Lung (tissue), 11 donors: ENCODE measurements at regions not wholly inside any gene's neighbourhood (a gene's known extent, or its start where the extent isn't known, plus 50 kb on each side); places are given as distances from the start of the nearest gene placed in this dataset.
A peak's percentile ranks its signal among the peaks of the same experiment; 100 is the strongest.

ENCODE experiments used
- ATAC-seq: fragments of 200-7000 bp; cut with Tn5 transposase; one replicate; pipeline ENCODE4 v1.9.1; 2020; ENCODE audit warnings: moderate number of reproducible peaks; ENCODE audit not compliant: insufficient read depth, low FRiP score
- DNase-seq, 3 donors: peaks; one replicate each; pipeline ENCODE4 v3.0.0-alpha.2; 2013 to 2017
- H3K27ac ChIP-seq, 2 donors: one replicate each; pipeline ENCODE4 v1.5.1; 2013; ENCODE audit warnings: mild to moderate bottlenecking in 2 of 2, moderate library complexity in 2 of 2, control low read depth in 1 of 2, inconsistent platforms in 1 of 2, low read depth in 1 of 2, low read length in 1 of 2
- H3K27me3 ChIP-seq, 3 donors: one replicate each; pipeline ENCODE4 v1.5.1; 2013; ENCODE audit warnings: low read length in 2 of 3; ENCODE audit not compliant: control insufficient read depth in 3 of 3, insufficient read depth in 3 of 3
- H3K36me3 ChIP-seq, 4 donors: one replicate each; pipeline ENCODE4 v1.5.1; 2013; ENCODE audit warnings: low read length in 4 of 4, mild to moderate bottlenecking in 1 of 4, moderate library complexity in 1 of 4; ENCODE audit not compliant: control insufficient read depth in 4 of 4, insufficient read depth in 4 of 4
- H3K4me1 ChIP-seq, 5 donors: one replicate each; pipeline ENCODE4 v1.5.1; 2013; ENCODE audit warnings: low read length in 5 of 5, mild to moderate bottlenecking in 2 of 5, moderate library complexity in 1 of 5; ENCODE audit not compliant: control insufficient read depth in 5 of 5, insufficient read depth in 5 of 5
- H3K4me3 ChIP-seq: one replicate; pipeline ENCODE4 v1.5.1; 2013; ENCODE audit warnings: mild to moderate bottlenecking, control low read depth, moderate library complexity
- H3K9ac ChIP-seq, 2 donors: one replicate each; pipeline ENCODE4 v1.5.1; 2013; ENCODE audit warnings: low read length in 2 of 2, control low read depth in 1 of 2; ENCODE audit not compliant: insufficient read depth in 1 of 2
- H3K9me3 ChIP-seq, 4 donors: one replicate each; pipeline ENCODE4 v1.5.1; 2013; ENCODE audit warnings: low read length in 3 of 4, mild to moderate bottlenecking in 1 of 4, moderate library complexity in 1 of 4; ENCODE audit not compliant: control insufficient read depth in 4 of 4, insufficient read depth in 3 of 4
- CTCF ChIP-seq: IDR thresholded peaks from 2 replicates; pipeline ENCODE4 v1.5.1; 2012; ENCODE audit warnings: mild to moderate bottlenecking; ENCODE audit errors: control extremely low read depth, extremely low read depth
- WGBS, 2 donors: extraction: QIAGEN DNeasy Blood & Tissue Kit; methylation state at CpG; one replicate each; pipeline ENCODE4 v1.1.7; 2013; 5-methylcytosine and 5-hydroxymethylcytosine counted together
- donor health status: control.
- donor health status: control.
- donor health status: Bipolar disorder and iron deficiency.
- donor health status: healthy.
- donor health status: DM: yes; HTN: yes; CAD: no.

DNA sequence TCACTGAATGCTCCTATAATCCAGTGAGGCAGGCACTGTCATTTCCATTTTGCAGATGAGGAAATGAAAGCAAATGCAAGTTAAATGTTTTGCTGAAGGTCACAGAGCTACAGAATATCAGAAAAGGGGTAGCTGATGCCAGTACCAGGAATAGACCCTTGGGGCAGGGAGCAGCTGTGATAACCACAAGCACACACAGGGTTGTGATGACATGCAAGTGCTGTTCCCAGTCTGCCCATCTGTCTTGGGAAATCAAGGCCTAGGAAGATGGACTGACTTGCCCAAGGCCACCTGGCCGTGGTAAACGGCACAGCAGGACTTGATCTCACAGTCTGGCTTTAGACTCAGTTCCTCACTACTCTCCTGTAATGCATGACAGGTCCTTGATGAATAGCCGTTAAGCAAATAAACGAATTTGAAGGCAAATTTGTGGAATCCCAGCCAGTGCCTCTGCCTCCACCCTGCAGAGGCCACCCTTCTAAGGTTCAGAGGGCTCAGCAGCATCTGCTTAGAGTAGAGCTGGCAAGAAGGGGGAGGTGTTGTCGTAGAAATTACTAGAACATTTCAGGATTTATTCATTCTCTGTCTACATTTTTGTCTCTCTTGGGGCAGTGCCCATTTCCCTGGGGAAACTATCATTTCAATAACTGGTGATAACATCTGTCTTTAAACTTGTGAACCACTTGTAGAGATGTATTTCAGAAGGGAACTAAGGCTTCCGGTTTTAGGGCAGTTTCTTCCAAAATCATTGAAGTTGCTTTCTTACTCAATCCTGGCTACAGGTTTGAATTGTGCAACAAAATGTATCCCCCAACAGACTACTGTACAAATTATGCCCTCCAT, 53.2 kb upstream of the MRPS6 start:
- Histone ChIP-seq H3K36me3 (no peaks in the 10 kb centered on the region), H3K27ac (peak overlapping the region in 1 of 2 donors; percentile 62), H3K4me3 (no peak overlapping the region), H3K27me3 (no peaks in the 10 kb centered on the region), H3K9me3 (peaks cover 0 to 3% (median 1%) of the 10 kb centered on the region in 4 donors), H3K4me1 (peaks cover 0 to 13% (median 7%) of the 10 kb centered on the region in 5 donors), H3K9ac (no peak overlapping the region)
- ATAC-seq (no peak), DNase-seq (no peak)
- TF ChIP-seq CTCF: no peak
- WGBS, 2 donors: 15 to 24% methylated on average over 6 of the region's 6 CpGs

GRCh38 chr21:34019402-34019801, 54.0 kb upstream of the MRPS6 start:
- peaks cover 0 to 3% (median 1%) of the 10 kb centered on the region in 4 donors for H3K9me3 ChIP-seq
- H3K27me3 ChIP-seq: no peaks in the 10 kb centered on the region
- no peak overlapping the region for H3K4me3 ChIP-seq
- H3K27ac ChIP-seq: no peak overlapping the region
- 64 to 81% methylated on average over 1 of the region's 1 CpG for WGBS, 2 donors
- no peak for DNase-seq
- ATAC-seq: no peak
- H3K9ac ChIP-seq: no peak overlapping the region
- no peak for TF ChIP-seq CTCF
- peaks cover 0 to 13% (median 5%) of the 10 kb centered on the region in 5 donors for H3K4me1 ChIP-seq
- H3K36me3 ChIP-seq: no peaks in the 10 kb centered on the region

DNA sequence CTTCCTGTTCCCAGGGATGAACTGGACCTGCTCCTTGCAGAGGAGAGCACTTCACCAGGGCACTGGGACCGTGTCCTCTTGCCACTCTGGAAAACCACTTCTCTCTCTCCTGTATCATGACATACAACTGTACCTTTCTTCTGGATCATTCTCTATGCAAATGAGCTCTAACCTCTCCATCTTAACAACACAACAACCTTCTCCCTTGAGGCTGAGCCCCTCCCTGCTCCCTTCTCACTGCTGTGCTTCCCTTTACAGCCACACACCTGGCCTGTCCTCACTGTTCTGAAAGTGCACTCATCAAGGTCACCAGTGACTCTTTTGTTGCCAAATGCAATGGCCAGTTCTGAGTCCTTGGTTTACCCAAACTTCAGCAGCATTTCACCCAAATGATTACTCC, 54.5 kb upstream of the MRPS6 start:
- ATAC-seq: no peak

More for the DNA sequence above, 54.5 kb upstream of the MRPS6 start:
- Histone ChIP-seq H3K9ac (no peak overlapping the region), H3K4me3 (no peak overlapping the region), H3K9me3 (peaks cover 0 to 3% (median 1%) of the 10 kb centered on the region in 4 donors), H3K27ac (no peak overlapping the region), H3K4me1 (peaks cover 0 to 13% (median 5%) of the 10 kb centered on the region in 5 donors), H3K27me3 (no peaks in the 10 kb centered on the region), H3K36me3 (no peaks in the 10 kb centered on the region)
- 65 to 67% methylated on average over 1 of the region's 1 CpG for WGBS, 2 donors
- DNase-seq: no peak
- TF ChIP-seq CTCF: no peak
